Keratinocyte (primary cell): ENCODE measurements at regions not wholly inside any gene's neighbourhood (a gene's known extent, or its start where the extent isn't known, plus 50 kb on each side); places are given as distances from the start of the nearest gene placed in this dataset.

Experiments used
- DNase-seq: peaks from one replicate; pipeline ENCODE4 v3.0.0-alpha.2; 2011; ENCODE audit warnings: low read depth, missing footprints, low spot score
- FAIRE-seq: peaks from 2 replicates; lab custom pipeline; 2011; peaks lifted over from hg19 to GRCh38; lab: Jason Lieb, UNC
- H2AFZ ChIP-seq: 2 replicates; pipeline ENCODE4 v1.6.0; 2012; ENCODE audit warnings: low read length, control low read depth, inconsistent platforms; ENCODE audit not compliant: control insufficient read depth
- H3K27ac ChIP-seq: 2 replicates; pipeline ENCODE4 v1.5.1; 2011; ENCODE audit warnings: low read length; ENCODE audit not compliant: control insufficient read depth, insufficient read depth
- H3K27me3 ChIP-seq: 3 replicates; pipeline ENCODE4 v1.6.0; 2011; ENCODE audit warnings: low read length; ENCODE audit not compliant: control insufficient read depth, insufficient read depth; ENCODE audit errors: extremely low read depth
- H3K36me3 ChIP-seq, 2 experiments: 2 replicates in 1 of 2; 3 replicates in 1 of 2; pipeline ENCODE4 v1.5.1; 2011; ENCODE audit warnings: low read length in 2 of 2, mild to moderate bottlenecking in 1 of 2; ENCODE audit not compliant: control insufficient read depth in 2 of 2, insufficient read depth in 2 of 2; ENCODE audit errors: extremely low read depth in 1 of 2
- H3K4me1 ChIP-seq: 3 replicates; pipeline ENCODE4 v1.5.1; 2011; ENCODE audit warnings: low read length; ENCODE audit not compliant: control insufficient read depth, insufficient read depth; ENCODE audit errors: extremely low read depth
- H3K4me2 ChIP-seq: 3 replicates; pipeline ENCODE4 v1.6.0; 2011; ENCODE audit warnings: low read depth, low read length; ENCODE audit not compliant: control insufficient read depth, insufficient read depth; ENCODE audit errors: extremely low read depth
- H3K4me3 ChIP-seq, 3 experiments: fragments of 200-600 bp in 1 of 3; sonication (generic) in 1 of 3; 2 replicates in 2 of 3; 3 replicates in 1 of 3; pipeline ENCODE4 v1.5.1; 2011 to 2016; ENCODE audit warnings: low read length in 3 of 3, mild to moderate bottlenecking in 3 of 3, control low read depth in 2 of 3, inconsistent platforms in 1 of 3, low read depth in 1 of 3, mixed read lengths in 1 of 3, mixed run types in 1 of 3, moderate library complexity in 1 of 3; ENCODE audit not compliant: control insufficient read depth in 2 of 3, insufficient read depth in 2 of 3; ENCODE audit errors: extremely low read depth in 1 of 3
- H3K79me2 ChIP-seq: 2 replicates; pipeline ENCODE4 v1.6.0; 2012; ENCODE audit warnings: low read length; ENCODE audit not compliant: control insufficient read depth, insufficient read depth
- H3K9ac ChIP-seq: 3 replicates; pipeline ENCODE4 v1.6.0; 2011; ENCODE audit warnings: low read length; ENCODE audit not compliant: control insufficient read depth, insufficient read depth; ENCODE audit errors: extremely low read depth
- H3K9me1 ChIP-seq: 3 replicates; pipeline ENCODE4 v1.6.0; 2011; ENCODE audit warnings: low read length; ENCODE audit not compliant: control insufficient read depth, insufficient read depth; ENCODE audit errors: extremely low read depth
- H3K9me3 ChIP-seq: 2 replicates; pipeline ENCODE4 v1.5.1; 2012; ENCODE audit warnings: low read depth, low read length; ENCODE audit not compliant: control insufficient read depth
- H4K20me1 ChIP-seq: 3 replicates; pipeline ENCODE4 v1.6.0; 2011; ENCODE audit warnings: low read length; ENCODE audit not compliant: control insufficient read depth, insufficient read depth; ENCODE audit errors: extremely low read depth
- EZH2 ChIP-seq: IDR thresholded peaks from one replicate; pipeline ENCODE4 v1.6.1; 2012; ENCODE audit warnings: inconsistent platforms, mild to moderate bottlenecking, low read length, moderate library complexity
- dilution Hi-C: fragments of 300-500 bp; cut with MboI; formaldehyde crosslinking; loops from one replicate; pipeline ENCODE4 v1.7.0; 2020; ENCODE audit warnings: low sequenced_read_pairs; ENCODE audit not compliant: extremely low pct_ligation_motif_present
- TF ChIP-seq, protein P1 (sequence below), 3 experiments: IDR thresholded peaks in 1 of 3; conservative IDR thresholded peaks in 1 of 3; optimal IDR thresholded peaks in 1 of 3; 2 replicates in 2 of 3; 3 replicates in 1 of 3; pipeline versions ENCODE3 to v1.5.1; 2011; ENCODE audit warnings: low read length in 3 of 3, mild to moderate bottlenecking in 3 of 3, moderate library complexity in 2 of 3, control low read depth in 1 of 3, inconsistent platforms in 1 of 3; ENCODE audit not compliant: insufficient read depth in 2 of 3; ENCODE audit errors: extremely low read depth in 1 of 3

DNA sequence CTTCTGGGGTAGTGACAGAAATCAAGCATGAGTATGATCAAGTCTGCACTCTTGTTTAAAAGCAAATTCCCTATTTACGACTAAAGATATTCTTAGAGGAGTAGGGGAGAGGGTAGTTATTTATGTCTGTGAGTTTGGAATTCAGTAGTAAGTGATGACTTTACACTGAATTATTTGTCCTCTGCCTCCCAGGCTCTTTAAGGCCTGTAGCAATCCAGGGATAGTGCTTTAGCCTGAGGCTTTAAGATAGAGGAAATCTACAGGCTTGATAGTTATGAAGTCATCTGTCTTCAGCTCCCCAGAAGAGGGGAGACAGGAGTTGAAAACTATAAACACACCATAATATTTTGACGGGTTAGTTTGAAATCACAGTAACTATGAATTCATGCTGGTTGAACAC, 664.5 kb downstream of the EPM2A start:
- DNase-seq (no peak), FAIRE-seq (no peak)
- Histone ChIP-seq H3K79me2 (no peaks in the 10 kb centered on the region), H3K9me1 (no peaks in the 10 kb centered on the region), H3K4me2 (no peak overlapping the region), H3K9ac (no peak overlapping the region), H3K9me3 (no peaks in the 10 kb centered on the region), H3K36me3 (no peaks in the 10 kb centered on the region), H3K4me1 (no peaks in the 10 kb centered on the region), H3K4me3 (no peak overlapping the region), H3K27ac (no peak overlapping the region), H4K20me1 (no peaks in the 10 kb centered on the region), H2AFZ (no peak overlapping the region), H3K27me3 (no peaks in the 10 kb centered on the region)
- dilution Hi-C loops, result no loop called here
- TF ChIP-seq EZH2, result no peak
- TF ChIP-seq, protein P1, sequence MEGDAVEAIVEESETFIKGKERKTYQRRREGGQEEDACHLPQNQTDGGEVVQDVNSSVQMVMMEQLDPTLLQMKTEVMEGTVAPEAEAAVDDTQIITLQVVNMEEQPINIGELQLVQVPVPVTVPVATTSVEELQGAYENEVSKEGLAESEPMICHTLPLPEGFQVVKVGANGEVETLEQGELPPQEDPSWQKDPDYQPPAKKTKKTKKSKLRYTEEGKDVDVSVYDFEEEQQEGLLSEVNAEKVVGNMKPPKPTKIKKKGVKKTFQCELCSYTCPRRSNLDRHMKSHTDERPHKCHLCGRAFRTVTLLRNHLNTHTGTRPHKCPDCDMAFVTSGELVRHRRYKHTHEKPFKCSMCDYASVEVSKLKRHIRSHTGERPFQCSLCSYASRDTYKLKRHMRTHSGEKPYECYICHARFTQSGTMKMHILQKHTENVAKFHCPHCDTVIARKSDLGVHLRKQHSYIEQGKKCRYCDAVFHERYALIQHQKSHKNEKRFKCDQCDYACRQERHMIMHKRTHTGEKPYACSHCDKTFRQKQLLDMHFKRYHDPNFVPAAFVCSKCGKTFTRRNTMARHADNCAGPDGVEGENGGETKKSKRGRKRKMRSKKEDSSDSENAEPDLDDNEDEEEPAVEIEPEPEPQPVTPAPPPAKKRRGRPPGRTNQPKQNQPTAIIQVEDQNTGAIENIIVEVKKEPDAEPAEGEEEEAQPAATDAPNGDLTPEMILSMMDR (optimal IDR thresholded peaks at IDR 0.05 in 1 of 3, IDR thresholded peaks at IDR 0.05 in 1 of 3, conservative IDR thresholded peaks at IDR 0.05 in 1 of 3; ENCODE audit: extremely low read depth in 1 of 3, insufficient read depth in 2 of 3, low read length in 3 of 3), result no peak

DNA sequence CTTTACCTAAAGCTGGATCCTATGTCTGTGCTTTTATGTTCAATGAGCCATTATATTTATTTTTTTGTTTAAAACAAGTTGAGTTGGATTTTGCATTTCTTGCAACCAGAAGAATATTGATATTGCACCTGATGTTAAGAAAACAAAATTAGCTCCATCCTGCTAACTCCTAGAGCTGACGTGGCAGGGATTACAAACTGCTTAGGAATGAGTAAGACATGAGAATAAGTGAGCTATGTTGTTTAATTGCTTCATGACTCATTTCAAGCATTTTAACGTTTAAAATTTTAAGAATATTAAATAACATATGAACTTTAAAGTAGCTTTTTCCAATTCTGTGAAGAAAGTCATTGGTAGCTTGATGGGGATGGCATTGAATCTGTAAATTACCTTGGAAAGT, 663.5 kb downstream of the EPM2A start:
- Histone ChIP-seq H3K79me2 (no peaks in the 10 kb centered on the region), H3K36me3 (no peaks in the 10 kb centered on the region), H3K4me1 (no peaks in the 10 kb centered on the region), H3K27ac (no peak overlapping the region), H2AFZ (no peak overlapping the region), H3K4me3 (no peak overlapping the region), H3K9ac (no peak overlapping the region), H4K20me1 (no peaks in the 10 kb centered on the region), H3K4me2 (no peak overlapping the region), H3K9me1 (no peaks in the 10 kb centered on the region), H3K9me3 (no peaks in the 10 kb centered on the region), H3K27me3 (no peaks in the 10 kb centered on the region)
- peak; percentile 19 for DNase-seq
- dilution Hi-C loops, result no loop called here
- no peak for TF ChIP-seq EZH2
- TF ChIP-seq, protein P1 (optimal IDR thresholded peaks at IDR 0.05 in 1 of 3, IDR thresholded peaks at IDR 0.05 in 1 of 3, conservative IDR thresholded peaks at IDR 0.05 in 1 of 3; ENCODE audit: extremely low read depth in 1 of 3, insufficient read depth in 2 of 3, low read length in 3 of 3), result no peak
- FAIRE-seq, result no peak
